HG02571 (cell line): ENCODE measurements at regions not wholly inside any gene's neighbourhood (a gene's known extent, or its start where the extent isn't known, plus 50 kb on each side); places are given as distances from the start of the nearest gene placed in this dataset.
"Not testable (repeated sequence)": the region's sequence is repeated elsewhere in the genome, so short reads cannot be mapped to it uniquely, and the experiment has no call there.

Experiments
- ATAC-seq: cut with Tn5 transposase; IDR thresholded peaks from one replicate; pipeline ENCODE4 v1.9.1; 2021; ENCODE audit warnings: mild to moderate bottlenecking, moderate library complexity; ENCODE audit not compliant: unreplicated experiment

- ATAC-seq = no peak
Measured at GRCh38 chr10:3931224-3931623, 146.2 kb upstream of the KLF6 start.

DNA sequence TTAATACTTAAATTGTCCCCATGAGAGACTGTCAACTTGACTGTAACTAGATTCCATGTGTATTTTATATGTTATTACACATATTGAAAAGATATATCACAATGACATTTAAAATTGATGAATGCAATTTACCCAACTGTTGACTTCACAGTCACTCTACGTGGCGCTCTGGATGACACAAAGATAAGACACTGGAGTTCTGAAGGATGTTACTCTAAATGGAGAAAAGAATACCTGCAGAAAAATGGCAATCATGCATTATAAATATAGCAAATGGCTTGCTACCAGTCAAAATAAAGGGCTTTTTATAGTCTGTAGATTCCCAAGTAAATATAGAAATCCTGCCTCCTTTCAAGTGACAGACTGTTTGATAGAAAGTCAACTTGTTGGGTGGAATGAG lies 143.6 kb upstream of the KLF6 start:
- ATAC-seq = no peak

DNA sequence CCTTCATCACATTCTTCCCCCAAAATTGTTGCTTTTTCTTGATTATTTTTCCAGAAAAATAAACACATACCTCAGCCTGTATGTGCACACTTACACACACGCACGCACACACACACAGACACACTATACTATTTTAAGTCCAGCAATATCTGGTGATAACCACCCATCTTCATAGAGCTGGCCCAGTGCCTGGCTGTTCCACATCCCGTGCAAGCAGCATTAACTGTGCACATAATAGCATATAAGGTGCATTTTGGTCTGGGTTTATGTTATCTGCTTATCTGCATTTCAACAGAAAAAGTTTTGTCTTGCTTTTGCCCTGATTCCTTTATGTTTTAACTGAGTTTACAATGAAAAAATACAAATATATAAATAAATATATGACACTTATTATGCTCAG lies 143.1 kb upstream of the KLF6 start:
- no peak for ATAC-seq

- ATAC-seq = no peak
Measured at GRCh38 chr10:3926675-3927525, 141.9 kb upstream of the KLF6 start.

DNA sequence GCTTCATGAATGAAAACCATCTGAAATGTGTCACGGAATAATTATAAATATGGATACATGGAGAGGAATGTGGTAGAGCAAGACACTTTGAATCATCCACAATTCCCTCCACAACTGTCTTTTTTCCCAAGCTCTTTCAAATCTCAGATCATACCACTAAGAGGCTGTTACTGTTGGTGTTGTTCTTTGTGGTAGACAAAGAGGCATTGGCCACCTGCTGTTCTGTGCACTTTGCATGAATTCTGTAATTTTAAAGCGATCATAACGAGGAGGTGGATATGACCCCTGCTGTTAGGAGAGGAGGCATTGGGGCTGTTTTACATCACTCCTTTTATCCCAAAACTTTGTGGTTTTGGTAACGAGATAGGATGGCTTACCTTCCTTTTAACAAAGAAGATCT lies 141.2 kb upstream of the KLF6 start:
- no peak for ATAC-seq

- no peak for ATAC-seq
Measured at GRCh38 chr10:3925184-3925583, 140.2 kb upstream of the KLF6 start.

GRCh38 chr10:3924344-3924743 lies 139.3 kb upstream of the KLF6 start:
- no peak for ATAC-seq

DNA sequence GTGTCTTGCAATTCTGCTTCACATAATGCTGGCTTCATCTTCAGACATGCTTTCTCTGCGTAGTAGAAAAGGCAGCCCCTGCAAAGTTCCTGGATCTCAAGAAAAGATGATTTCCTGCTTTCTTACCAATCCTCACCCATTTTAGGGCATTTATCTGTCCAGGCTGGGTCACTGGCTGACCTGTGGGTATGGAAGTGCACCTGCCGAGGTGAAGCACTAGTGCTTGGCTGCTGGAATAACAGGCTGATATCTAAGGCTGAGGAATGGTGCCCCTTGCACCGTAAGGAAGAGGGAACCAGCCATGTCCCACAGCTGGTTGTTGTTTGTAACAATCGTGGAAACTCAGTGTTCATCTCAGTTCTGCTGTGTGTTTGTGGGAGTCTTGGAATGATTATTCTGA lies 138.0 kb upstream of the KLF6 start:
- ATAC-seq = no peak

- no peak for ATAC-seq
Measured at GRCh38 chr10:3919709-3920308, 134.8 kb upstream of the KLF6 start.

DNA sequence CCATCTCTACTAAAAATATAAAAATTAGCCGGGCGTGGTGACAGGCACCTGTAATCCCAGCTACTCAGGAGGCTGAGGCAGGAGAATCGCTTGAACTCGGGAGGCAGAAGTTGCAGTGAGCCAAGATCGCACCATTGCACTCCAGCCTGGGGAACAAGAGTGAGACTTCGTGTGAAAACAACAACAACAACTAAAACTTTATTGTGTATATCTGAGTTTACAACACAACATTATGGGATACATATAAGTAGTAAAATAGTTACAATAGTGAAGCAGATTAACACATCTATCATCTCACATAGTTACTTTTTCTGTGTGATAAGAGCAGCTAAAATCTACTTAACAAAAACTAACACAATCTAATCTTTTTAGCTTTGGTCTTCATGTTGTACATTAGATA lies 132.4 kb upstream of the KLF6 start:
- ATAC-seq = not testable (repeated sequence)

GRCh38 chr10:3914733-3915132 lies 129.7 kb upstream of the KLF6 start:
- no peak for ATAC-seq

DNA sequence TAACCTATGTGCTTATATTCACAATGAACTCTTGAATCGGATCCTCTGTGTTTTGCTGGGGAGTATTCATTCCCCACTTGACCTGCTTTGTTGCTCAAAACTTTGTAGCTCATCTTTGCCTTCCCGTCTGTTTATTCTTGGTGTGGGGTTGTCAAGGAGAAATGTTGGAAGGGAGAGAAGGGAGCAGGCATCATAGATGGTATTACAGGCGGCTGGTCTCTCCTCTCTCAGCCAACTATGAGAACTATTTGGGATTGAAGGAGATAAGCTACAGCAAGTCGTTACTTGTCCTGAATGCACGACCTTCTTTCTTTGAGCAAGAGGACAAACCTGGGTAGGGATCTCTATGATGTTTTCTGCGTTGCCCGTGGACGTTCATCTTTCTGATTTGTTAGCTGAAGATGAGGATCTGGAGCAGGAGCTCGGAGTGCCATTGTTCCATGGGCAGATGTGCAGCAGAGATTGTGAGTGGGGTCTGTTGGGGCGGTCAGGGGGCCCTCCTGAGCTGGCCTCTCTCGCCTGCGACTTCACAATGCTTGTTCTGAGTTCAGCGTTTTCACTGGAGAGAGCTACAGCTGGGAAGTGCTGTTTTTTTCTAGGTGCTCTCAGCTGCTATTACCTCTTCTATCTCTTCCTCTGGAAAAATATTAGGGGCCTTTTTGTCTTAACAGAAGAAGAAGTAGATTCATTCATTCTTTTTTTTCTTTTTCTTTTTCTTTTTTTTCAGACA lies 126.9 kb upstream of the KLF6 start:
- no peak for ATAC-seq

DNA sequence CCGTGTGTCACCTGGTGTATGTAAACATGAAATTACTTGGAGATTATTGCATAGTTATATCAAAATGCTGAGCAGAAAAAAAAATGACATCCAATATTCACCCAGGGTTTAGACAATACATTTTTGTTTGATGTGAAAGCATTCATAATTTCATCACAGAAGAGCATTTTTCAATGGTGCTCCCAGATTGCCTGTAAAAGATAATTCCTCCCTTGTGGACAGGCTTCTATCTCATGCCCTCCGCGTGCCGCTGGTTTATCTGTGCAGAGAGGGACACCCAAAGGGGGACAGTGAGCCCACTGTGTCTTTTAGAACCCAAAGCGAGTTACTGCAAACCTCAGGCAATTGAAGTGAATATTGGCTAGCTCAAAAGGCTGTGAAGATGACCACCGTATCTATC lies 126.2 kb upstream of the KLF6 start:
- no peak for ATAC-seq

DNA sequence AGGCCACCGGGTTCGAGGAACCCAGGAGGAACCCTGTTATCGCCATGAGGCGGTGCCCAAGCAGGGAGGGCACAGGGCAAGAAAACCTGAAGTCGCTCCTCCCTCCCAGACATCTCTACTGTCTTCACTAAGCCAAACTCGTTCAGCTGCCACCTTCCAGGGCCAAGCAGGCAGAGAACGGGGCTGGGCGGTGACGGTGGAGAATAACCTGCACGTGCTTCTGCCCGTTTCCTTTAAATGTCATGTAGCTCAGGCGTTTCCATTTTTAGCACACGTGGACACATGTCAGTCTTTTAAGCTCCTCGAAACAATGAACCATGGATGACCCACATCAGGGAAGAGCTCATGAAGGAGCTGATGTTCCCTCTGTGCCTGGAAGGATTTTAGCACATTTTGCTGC lies 124.3 kb upstream of the KLF6 start:
- no peak for ATAC-seq

DNA sequence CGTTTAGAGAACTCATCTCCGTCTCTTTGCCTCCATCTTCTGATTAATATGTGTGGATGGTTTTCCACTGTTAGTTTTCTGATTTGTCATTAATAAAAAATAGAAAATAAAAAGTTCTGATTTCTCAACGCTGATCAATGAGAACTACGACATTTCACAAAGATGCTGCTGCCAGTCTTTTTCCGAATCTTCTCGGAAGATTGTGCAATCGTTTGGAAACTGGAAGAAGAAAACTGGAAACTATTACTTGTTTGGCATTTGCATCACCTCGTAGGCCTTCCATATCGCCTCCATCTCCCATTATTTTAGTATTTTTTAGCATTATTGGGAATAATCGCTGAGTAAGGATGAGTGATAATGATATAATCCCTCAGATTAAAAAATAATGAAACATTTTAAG lies 123.2 kb upstream of the KLF6 start:
- ATAC-seq = no peak

- ATAC-seq = no peak
Measured at GRCh38 chr10:3907514-3907913, 122.5 kb upstream of the KLF6 start.

DNA sequence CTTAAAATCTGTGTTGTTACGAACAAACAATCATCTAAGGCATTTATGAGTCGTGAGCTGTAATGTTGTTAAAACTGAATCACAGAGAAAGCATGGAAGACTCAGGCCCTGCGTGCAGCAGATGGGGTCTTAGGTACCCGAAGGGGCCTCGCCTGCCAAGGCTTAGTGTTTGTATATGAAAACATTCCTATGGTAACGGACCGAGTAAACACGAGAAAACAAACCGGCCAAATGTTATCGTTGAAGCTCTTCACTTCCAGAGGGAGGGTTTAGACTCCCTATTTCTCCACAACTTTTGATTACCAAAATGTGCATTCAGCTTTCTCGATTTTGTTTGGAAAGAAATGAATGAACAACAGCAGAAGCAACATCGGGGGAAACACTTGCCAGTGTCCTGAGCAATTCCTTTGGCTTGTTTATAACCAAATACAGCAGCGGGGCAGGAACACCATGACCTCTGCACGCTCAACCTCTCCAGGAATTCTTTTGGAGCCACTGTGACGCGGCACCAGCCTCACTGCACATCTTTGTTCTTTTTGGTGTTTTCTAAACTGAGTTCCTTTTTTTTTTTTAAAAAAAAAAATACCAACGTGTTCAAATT lies 121.6 kb upstream of the KLF6 start:
- ATAC-seq = no peak

DNA sequence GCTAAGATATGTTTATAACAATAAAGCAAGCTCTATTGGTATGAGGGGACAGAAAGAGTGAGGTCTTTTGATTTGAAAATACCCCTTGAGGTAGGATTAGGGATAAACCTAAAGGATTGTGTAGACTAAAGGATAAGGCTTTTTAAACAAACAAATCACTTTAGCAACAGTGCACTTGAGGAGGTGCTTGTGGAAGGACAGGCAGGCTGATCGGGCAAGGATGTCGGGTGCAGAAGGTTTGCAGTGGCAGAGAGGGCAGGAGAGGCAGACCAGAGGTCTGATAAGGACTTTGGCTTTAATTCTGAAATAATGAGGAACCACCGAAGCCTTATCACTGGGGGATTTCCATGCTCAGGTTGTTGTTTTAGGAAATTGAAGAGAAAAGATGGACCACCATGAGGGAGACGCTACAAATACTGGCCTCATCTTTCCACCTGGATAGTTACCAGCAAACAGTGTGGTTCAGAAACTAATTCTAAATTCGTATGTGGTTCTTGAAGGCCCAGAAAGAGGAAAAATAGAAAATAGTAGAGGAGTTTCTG lies 119.5 kb upstream of the KLF6 start:
- ATAC-seq = no peak

DNA sequence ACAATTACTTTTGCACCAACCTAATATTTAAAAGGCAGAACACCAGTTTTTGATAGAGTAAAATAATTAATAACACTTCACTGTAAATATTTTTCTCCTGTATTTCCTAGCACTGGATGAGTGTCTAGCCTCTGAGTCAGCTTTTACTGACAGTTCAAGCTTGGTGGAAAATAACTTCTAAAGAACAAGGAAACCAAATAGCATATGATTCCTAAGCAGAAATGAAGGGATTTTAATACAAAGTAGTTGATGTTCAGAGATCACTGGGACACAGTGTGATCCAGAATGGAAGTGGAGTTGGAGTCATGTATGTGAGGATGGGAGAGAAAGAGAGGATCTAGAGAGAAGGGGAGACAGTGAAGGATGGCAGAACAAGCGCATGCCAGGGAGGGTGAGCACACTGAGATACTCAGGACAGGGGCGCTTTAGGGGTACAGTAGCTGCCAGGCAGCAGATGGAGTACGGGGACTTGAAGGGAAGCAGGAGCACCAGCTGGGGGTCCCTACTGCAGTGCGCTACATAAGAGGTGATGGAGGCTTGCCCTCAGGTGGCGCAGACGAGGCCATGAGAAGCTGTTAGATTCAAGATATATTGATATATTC lies 117.9 kb upstream of the KLF6 start:
- ATAC-seq = peak; percentile 21

GRCh38 chr10:3902054-3902808 lies 117.2 kb upstream of the KLF6 start:
- peak; percentile 96 for ATAC-seq
